Fibroblast of villous mesenchyme (primary cell): ENCODE measurements at regions not wholly inside any gene's neighbourhood (a gene's known extent, or its start where the extent isn't known, plus 50 kb on each side); places are given as distances from the start of the nearest gene placed in this dataset.
"Not testable (repeated sequence)": the region's sequence is repeated elsewhere in the genome, so short reads cannot be mapped to it uniquely, and the experiment has no call there.

Experiments
- DNase-seq: peaks from one replicate; pipeline ENCODE4 v3.0.0-alpha.2; 2010; ENCODE audit warnings: low read depth
- H3K4me3 ChIP-seq: 2 replicates; pipeline ENCODE4 v1.5.1; 2011; ENCODE audit warnings: low read depth, mild to moderate bottlenecking, low read length
- CTCF ChIP-seq: IDR thresholded peaks from 2 replicates; pipeline ENCODE4 v1.5.1; 2012; ENCODE audit warnings: low read depth, mild to moderate bottlenecking, low read length; ENCODE audit not compliant: insufficient read depth

GRCh38 chr5:44756097-44756496, 52.6 kb upstream of the MRPS30 start:
- not testable (repeated sequence) for DNase-seq, H3K4me3 ChIP-seq

- no peak overlapping the region for H3K4me3 ChIP-seq
- no peak for DNase-seq
- TF ChIP-seq CTCF, result no peak
These were observed 61.4 kb upstream of the MRPS30 start for GRCh38 chr5:44747396-44747795.

GRCh38 chr5:44740660-44741059, 68.1 kb upstream of the MRPS30 start:
- no peak for TF ChIP-seq CTCF
- no peak for DNase-seq
- H3K4me3 ChIP-seq, result no peak overlapping the region

GRCh38 chr5:44729536-44729935, 79.2 kb upstream of the MRPS30 start:
- TF ChIP-seq CTCF, result no peak
- H3K4me3 ChIP-seq, result no peak overlapping the region
- DNase-seq, result no peak

GRCh38 chr5:44727100-44727499, 81.6 kb upstream of the MRPS30 start:
- TF ChIP-seq CTCF, result no peak
- no peak for DNase-seq

GRCh38 chr5:44719856-44720255, 88.9 kb upstream of the MRPS30 start:
- DNase-seq, result no peak
- TF ChIP-seq CTCF, result no peak
- no peak overlapping the region for H3K4me3 ChIP-seq

More at GRCh38 chr5:44727100-44727499, 81.6 kb upstream of the MRPS30 start:
- H3K4me3 ChIP-seq, result no peak overlapping the region

- no peak for TF ChIP-seq CTCF
- no peak for DNase-seq
- no peak overlapping the region for H3K4me3 ChIP-seq
These were observed 93.7 kb upstream of the MRPS30 start for GRCh38 chr5:44714871-44715561.
